Activated T-cell treated with anti-CD3 and anti-CD28 coated beads, Interleukin-2, amount 50 U/mL, for 48 hours (primary cell): ENCODE measurements at regions not wholly inside any gene's neighbourhood (a gene's known extent, or its start where the extent isn't known, plus 50 kb on each side); places are given as distances from the start of the nearest gene placed in this dataset.

Source experiments
- DNase-seq, 2 experiments: peaks; one replicate each; pipeline ENCODE4 v3.0.0-alpha.2; 2020

- no peak for DNase-seq
These were observed 151.3 kb downstream of the BTG1 start for GRCh38 chr12:91994208-91994797.

- DNase-seq, result no peak
These were observed 152.2 kb downstream of the BTG1 start for GRCh38 chr12:91993287-91994017.

DNA sequence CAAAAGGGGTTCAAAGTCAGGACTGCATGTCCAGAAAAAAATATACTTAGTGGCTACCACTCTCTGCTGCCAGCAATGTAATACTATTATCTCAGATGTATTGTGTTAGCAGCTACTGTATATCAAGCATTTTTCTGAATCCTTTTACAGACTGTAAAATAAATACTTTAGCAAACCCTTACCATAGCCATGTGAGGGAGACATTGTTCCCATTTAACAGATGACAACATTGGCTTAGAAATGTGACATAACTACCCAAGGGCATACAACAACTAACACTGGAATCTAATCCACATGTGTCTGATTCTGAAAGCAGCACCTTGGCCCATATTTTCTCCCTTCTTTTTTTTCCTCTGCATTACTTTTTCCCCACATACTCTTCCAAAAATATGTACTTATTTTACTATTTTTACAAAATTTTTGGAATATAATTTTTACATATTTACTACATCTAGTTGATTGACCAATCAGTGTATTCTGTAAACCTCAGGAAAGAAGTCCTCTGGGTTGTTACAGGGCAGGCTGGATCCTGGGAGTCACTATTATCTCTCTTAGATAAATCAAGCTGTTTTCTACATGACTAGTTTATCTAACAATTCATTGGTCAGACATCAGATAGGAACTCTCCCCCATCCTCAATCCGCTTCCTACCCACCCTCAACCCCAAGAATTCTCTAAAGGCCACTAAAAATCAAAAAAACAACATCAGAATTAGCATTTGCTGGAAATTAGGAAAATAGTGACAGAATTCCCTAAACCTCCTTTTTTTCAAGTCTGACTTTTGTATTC lies 154.1 kb downstream of the BTG1 start:
- DNase-seq, result no peak

DNA sequence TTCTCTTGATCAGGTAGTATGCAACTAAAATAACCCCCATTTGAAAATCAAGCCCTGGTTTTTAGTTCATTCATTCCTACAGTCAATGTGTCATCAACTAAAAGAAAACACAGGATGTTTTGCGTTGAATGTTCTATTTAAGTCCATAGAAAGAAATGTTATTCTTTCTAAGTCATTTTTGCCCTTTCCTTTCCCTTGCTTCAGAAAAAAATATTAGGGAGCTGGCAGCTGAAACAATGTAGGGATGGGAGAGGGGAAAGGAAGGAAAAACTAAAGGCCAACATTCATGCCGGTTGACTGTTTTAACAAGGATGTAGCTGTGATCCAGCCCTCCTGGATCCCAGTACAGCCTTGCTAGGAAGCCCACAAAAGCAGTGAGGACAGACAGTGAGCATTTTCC lies 155.1 kb downstream of the BTG1 start:
- DNase-seq, result no peak

- DNase-seq, result no peak
These were observed 156.5 kb downstream of the BTG1 start for GRCh38 chr12:91989143-91989542.

- DNase-seq, result no peak
These were observed 157.3 kb downstream of the BTG1 start for GRCh38 chr12:91988086-91988923.

GRCh38 chr12:91986084-91986483 lies 159.6 kb downstream of the BTG1 start:
- no peak for DNase-seq

GRCh38 chr12:91985002-91985787 lies 160.5 kb downstream of the BTG1 start:
- no peak for DNase-seq

GRCh38 chr12:91984556-91984955 lies 161.1 kb downstream of the BTG1 start:
- DNase-seq, result no peak

DNA sequence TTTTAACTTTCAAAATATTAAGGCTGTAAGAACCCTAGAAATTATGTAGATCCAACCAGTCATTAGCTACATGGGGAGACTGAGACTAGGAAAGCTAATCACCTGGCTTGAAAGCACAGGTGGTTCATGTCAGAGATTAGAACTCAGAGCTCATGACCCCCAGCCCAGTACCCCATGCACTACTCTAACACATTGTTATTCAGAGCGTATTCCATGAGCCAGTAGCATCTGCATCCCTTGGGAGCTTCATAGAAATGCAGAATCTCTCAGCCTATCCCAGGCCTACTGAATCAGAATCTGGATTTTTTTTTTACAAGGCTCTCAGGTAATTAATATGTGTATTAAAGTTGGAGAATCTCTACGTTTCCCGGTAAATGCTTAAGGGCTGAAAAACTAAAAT lies 161.7 kb downstream of the BTG1 start:
- DNase-seq, result no peak

DNA sequence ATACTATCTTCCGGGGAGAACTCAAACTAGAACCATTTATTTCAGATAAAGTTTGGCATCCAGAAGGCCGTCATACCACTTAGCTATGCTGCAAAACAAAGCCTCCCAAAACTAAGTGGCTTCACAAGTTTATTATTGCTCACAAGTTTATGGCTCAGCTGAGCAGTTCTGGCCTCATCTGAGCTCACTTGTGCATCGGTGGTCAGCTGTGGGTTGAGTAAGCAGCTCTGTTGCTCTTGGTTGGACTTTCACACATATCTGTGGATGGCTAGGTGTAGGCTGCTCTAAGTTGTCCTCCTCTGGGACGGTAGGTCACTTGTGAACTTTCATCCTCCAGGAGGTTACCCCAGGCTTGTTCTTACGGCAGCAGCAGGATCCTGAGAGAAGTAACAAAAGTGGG lies 162.7 kb downstream of the BTG1 start:
- no peak for DNase-seq

DNA sequence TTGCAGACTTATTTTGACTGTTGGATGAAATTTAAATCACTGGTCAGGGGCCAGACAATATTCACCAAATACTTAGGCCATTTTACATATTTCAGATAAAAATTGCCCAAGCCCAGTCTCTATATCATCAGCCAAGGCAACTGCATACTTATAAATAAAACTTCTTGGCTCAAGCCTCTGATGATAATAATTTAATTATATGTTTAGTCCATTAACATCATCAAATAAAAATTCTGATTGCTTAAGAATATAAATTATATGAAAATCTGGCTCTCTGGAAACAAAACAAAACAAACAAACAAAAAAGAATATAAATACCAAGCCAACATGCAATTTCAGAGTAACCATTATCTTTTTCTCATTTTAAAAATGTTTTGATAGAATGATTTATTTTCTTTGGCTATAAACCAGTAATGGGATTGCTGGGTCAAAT lies 165.2 kb downstream of the BTG1 start:
- DNase-seq, result no peak

GRCh38 chr12:91978143-91978542 lies 167.5 kb downstream of the BTG1 start:
- DNase-seq, result no peak

DNA sequence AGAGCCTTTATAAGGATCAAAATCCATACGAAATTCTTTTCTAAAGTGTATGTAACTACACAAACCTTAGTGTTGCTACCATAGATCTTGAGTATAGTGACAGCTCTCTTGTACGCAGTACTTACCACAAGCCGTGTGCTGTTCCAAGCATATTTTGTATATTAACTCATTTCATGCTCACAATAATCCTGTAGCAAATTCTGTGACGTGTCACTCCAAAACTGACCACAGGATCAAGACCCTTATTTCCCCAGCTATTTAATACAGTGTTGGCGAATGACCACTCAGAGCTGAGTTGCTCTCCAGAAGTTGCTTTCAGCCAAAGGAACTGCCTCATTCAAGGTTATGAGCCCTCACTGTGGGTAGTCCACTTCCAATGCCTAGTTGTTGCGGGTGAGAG lies 169.8 kb downstream of the BTG1 start:
- no peak for DNase-seq

DNA sequence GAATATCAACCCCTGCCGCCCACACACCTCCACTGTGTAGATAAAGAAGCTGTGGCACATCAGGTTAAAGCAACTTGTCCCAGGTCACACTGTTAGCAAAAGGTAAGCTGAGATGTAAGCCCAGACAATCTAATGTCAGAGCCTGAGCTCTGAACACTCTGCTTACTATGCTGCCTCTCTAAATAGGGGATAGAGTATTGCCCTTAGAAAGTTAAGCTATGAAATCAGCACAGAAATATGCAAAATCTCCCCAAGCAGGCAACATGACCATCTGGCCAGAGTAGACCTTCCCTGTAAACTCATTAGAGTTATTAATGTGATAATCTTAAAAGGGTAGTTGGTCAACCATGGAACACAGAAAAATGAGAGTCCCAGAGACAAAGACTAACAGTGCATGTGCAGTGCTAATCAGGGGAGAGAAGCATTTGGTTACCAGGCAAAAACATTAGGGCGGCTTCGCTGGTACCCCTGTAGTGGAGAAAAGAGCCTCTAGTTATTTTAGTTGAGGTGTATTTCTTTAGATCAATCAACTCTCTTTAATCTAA lies 171.0 kb downstream of the BTG1 start:
- DNase-seq, result no peak

DNA sequence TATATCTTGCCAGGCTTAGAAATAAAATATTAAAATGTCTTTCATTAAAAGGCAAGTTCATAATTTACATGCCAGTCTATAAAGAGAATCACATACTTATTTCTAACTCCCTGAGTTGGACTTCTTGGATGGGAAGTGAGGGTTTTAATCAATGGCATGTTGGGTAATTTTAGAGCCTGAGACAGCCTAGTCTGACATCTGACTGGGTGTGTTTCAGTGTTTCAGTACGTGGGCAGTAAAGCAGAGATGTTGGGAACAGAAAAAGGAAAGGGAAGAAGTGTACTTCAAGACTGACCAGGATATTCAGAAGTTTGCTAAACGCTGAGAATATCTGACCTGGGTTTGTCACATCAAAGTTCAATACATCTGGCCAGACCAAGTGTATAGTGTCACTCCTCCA lies 171.8 kb downstream of the BTG1 start:
- DNase-seq, result no peak

- no peak for DNase-seq
These were observed 172.8 kb downstream of the BTG1 start for GRCh38 chr12:91972896-91973295.

DNA sequence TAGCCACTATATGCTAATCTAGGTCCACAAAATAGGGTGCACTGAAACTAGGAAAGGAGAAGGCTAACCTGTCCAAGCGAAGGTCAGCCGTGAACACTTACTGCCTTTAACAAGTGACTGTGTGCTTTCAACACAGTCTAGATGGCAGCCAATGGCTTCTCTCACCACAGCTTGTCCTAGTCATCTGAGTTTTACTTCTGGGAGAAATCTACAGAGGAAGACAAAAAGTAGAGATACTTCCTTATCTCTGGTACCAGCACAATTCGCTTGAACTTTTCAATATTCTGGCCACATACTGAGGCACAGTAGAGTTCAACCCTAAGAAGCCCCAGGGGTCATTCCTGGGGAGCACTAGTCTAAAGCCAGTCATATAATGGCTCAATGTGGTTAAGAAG lies 176.9 kb downstream of the BTG1 start:
- no peak for DNase-seq

GRCh38 chr12:91968076-91968776 lies 177.4 kb downstream of the BTG1 start:
- DNase-seq, result no peak

DNA sequence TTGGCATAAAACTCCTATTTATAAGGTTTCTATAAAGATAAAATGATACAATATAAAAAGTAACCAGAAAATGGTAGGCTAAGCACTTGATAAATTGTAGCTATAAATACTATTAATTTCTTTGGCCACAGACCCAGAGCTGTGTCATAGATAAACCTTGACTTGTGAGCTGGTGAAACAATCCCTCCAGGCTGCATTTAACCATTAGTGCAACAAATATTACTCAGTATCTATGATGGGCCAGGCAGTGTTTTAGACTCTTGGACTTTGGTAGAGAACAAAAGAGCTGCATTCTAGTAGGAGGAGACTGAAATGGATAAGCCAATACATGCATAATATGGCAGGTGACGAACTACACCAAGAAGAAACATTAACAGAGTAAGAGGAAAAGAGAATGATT lies 178.1 kb downstream of the BTG1 start:
- no peak for DNase-seq

DNA sequence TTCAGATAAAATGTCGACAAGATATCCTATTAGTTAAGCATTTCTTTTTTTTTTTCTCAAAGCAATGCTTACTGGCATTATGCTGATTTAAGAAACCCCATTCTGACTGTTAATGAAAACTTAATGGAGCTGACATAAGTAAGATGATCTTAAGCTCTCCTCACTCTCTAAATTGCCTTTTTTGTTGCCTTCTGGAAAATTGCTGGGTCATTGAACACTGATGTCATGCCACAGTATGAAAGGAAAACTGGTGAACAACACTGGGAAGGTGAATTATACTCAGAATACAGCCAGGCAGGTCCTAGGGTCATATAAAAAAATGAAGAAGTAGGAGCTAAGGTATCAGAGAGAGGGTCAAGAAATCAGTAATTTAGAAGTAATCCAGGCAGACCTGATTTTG lies 179.9 kb downstream of the BTG1 start:
- no peak for DNase-seq
